GM08714 (cell line): ENCODE measurements at regions not wholly inside any gene's neighbourhood (a gene's known extent, or its start where the extent isn't known, plus 50 kb on each side); places are given as distances from the start of the nearest gene placed in this dataset.

Source experiments
- H3K4me3 ChIP-seq: fragments of 200-500 bp; sonication (Bioruptor generic); 2 replicates; pipeline ENCODE4 v1.5.1; 2014; ENCODE audit warnings: mild to moderate bottlenecking, low read length, inconsistent platforms
- ZNF274 ChIP-seq: IDR thresholded peaks from 2 replicates; pipeline ENCODE4 v1.6.1; 2012; ENCODE audit warnings: mild to moderate bottlenecking, low read depth, low read length

DNA sequence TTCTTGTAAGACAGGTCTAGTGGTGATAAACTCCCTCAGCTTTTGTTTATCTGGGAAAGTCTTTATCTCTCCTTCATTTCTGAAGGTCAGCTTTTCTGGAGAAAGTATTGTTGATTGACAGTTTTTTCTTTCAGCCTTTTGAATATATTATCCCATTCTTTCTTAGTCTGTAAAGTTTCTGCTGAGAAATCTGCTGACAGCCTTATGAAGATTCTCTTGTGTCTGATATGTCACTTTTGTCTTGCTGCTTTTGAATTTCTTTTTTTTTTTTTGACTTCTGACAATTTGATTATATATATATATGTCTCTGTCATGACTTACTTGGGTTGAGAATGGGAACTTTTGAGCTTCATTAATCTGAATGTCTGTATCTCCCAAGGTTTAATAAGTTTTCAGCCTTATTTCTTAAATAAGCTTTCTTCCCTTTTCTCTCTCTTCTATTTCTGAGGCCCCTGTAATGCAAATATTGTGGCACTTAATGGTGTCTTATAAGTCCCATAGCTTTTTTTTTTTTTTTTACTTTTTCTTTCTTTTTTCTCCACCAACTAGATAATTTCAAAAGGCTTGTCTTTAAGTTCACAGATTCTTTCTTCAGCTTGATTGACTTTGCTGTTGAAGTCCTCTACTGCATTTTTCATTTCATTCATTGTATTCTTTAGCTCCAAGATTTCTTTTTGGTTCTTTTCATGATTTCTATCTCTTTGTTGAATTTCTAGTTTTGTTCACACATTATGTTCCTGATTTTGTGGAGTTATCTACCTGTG is 81.4 kb upstream of the IL6 start:
- no peak for TF ChIP-seq ZNF274

GRCh38 chr7:22642454-22642853 is 84.5 kb upstream of the IL6 start:
- H3K4me3 ChIP-seq = no peak overlapping the region
- no peak for TF ChIP-seq ZNF274

More for the DNA sequence above, 81.4 kb upstream of the IL6 start:
- no peak overlapping the region for H3K4me3 ChIP-seq

DNA sequence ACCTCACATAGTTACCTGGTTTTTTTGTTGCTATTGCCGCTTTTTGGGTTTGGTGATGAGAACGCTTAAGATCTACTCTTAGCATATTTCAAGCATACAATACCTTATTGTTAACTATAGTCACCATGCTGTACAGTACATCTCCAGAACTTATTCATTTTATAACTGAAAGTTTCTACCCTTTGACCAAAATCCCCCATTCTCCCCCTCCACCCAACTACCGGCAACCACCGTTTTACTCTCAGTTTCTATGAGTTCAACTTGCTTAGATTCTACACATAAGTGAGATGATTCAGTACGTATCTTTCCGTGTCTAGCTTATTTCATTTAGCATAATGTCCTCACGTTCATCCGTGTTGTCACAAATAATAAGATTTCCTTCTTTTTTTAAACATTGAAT is 86.7 kb upstream of the IL6 start:
- no peak for TF ChIP-seq ZNF274
- H3K4me3 ChIP-seq = no peak overlapping the region

DNA sequence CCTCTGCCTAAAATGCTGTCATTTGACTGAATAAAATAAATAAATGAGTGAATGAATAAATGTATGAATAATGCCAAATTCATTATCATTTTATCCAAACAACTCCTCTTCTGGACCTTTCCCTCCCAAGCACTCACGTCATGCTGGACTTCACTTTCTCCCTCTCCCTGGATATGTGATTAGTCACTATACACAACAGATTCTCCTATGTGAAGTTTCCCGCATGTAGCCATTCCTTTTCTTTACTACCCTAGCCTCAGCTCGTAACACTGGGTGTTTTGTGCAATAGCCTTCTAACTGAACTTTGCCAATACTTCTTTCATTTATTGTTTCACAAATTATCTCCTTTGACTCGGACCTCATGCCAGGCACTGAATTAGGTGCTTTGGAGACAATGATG is 87.6 kb upstream of the IL6 start:
- no peak for TF ChIP-seq ZNF274
- no peak overlapping the region for H3K4me3 ChIP-seq

- TF ChIP-seq ZNF274 = no peak
- H3K4me3 ChIP-seq = no peak overlapping the region
Observed at GRCh38 chr7:22635349-22635748, 91.7 kb upstream of the IL6 start.

DNA sequence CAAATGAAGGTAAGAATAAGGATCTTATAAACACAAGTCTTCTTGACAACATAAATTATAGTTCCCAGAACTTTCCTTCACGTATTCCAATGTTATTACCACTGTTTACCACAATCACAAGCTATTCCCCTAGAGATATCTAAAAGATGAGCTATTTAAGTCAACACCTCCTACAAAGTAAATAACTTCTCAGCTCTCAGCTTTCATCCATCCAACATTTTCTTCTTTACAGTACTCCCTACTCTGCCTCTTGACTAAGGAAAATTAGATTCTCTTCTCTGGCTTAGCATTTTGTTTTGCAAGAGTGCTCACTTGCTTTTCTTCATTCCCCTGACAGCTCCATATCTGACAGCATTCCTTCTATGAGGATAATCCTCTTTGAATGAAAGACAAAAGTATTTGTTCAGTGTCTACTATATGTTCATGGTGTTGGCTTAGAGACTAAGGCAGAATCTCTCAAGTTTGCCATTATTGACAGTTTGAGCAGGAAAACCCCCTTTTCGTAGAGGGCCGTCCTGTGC is 93.0 kb upstream of the IL6 start:
- H3K4me3 ChIP-seq = no peak overlapping the region
- TF ChIP-seq ZNF274 = no peak

- H3K4me3 ChIP-seq = no peak overlapping the region
- no peak for TF ChIP-seq ZNF274
Observed at GRCh38 chr7:22633286-22633953, 93.6 kb upstream of the IL6 start.

DNA sequence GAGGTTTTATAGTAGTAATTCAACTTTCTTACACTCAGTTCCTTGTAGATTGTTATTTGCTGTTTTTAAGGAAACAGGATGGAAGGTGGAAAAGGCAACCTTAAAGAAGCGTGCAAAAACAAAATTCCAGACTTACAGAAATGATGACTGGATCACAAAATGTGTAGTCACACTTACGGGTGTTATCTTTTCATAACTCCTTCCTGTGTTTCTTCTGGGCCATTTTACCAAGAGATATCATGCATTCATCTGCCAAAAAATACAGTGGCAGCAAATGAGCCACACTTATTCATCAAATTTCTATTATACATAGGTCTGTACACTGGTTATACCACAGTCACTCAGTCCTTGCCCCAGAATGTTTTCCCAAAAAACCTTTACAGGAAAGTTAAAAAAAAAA is 94.3 kb upstream of the IL6 start:
- TF ChIP-seq ZNF274 = no peak
- H3K4me3 ChIP-seq = no peak overlapping the region

DNA sequence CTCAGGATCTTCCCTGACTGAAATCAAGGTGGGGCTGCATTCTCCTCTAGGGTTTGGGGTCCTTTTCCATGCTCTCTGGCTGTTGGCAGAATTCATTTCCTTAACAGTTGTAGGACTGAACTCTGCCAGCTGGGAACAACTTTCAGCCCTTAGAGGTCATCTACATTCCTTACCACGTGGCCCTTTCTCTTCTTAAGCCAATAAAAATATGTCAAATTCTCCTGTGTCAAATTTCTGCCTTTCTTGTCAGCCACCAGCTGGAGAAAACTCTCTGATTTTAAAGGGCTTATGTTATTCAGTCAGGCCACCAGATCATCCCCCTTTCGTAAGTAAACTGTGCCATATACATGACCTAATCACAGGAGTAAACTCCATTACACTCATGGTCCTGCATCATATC is 95.3 kb upstream of the IL6 start:
- no peak for TF ChIP-seq ZNF274
- H3K4me3 ChIP-seq = no peak overlapping the region

DNA sequence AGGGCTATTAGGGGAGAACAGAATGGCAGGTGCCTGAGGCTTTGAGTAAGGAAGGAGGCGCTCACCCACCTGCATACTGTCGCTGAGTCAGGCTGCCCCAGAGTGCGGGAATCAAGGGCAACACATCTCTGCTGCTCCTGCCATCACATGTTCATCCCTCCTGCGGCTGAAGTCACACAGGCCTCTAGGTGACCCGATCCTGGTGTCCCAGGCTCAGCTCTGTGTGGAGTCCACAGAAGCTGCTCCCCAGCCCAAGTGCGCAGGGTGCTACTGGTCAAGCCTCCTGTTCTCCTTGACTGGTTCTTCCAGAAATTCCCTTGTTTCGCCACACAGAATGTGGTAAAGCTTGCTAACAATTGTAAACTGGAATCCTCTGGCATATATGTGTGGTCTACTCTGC is 96.9 kb upstream of the IL6 start:
- no peak for TF ChIP-seq ZNF274

GRCh38 chr7:22629056-22629455 is 97.9 kb upstream of the IL6 start:
- no peak for TF ChIP-seq ZNF274
- H3K4me3 ChIP-seq = no peak overlapping the region

More for the DNA sequence above, 96.9 kb upstream of the IL6 start:
- H3K4me3 ChIP-seq = no peak overlapping the region

DNA sequence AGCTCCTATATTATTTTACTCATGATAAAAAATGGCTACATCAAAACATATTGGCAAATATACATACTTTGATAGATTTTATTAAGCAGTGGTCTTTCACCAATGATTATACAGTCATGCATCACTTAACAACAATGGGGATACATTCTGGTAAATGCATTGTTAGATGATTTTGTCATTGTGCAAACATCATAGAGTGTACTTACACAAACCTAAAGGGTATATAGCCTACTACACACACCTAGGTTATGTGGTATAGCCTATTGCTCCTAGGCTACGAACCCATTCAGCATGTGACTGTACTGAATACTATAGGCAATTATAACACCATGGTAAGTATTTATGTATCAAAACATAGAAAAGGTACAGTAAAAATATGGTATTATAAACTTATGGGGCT is 98.9 kb upstream of the IL6 start:
- no peak overlapping the region for H3K4me3 ChIP-seq
- TF ChIP-seq ZNF274 = no peak

DNA sequence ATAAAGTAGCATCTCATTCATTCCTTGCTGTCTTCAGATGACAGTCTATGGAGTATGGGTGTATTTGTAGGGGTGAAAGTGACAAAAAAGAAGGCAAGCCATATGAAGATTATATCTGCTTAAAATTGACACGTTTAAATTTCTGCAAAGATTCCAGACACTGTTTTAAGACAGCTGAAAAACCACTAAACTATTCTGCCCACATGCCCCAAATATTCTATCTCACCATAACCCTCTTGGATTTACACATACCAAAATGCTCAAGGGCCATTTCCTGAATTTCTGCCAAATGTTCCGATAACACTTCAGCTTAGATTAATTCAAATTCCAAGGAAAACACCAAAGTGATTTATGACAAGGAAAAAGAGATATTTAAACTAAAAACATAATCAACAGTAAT is 99.9 kb upstream of the IL6 start:
- TF ChIP-seq ZNF274 = no peak
- H3K4me3 ChIP-seq = no peak overlapping the region

GRCh38 chr7:22625251-22625650 is 101.7 kb upstream of the IL6 start:
- TF ChIP-seq ZNF274 = no peak
- no peak overlapping the region for H3K4me3 ChIP-seq

GRCh38 chr7:22624781-22625180 is 102.2 kb upstream of the IL6 start:
- no peak overlapping the region for H3K4me3 ChIP-seq

GRCh38 chr7:22622116-22622785 is 104.7 kb upstream of the IL6 start:
- H3K4me3 ChIP-seq = no peak overlapping the region
- no peak for TF ChIP-seq ZNF274

More at GRCh38 chr7:22624781-22625180, 102.2 kb upstream of the IL6 start:
- no peak for TF ChIP-seq ZNF274
